Right lobe of liver (tissue), 6 donors: ENCODE measurements at regions not wholly inside any gene's neighbourhood (a gene's known extent, or its start where the extent isn't known, plus 50 kb on each side); places are given as distances from the start of the nearest gene placed in this dataset.

Source experiments
- ATAC-seq, 4 donors: fragments of 200-7000 bp; cut with Tn5 transposase; one replicate each; pipeline ENCODE4 v1.9.1; 2020; ENCODE audit warnings: mild to moderate bottlenecking in 4 of 4, moderate library complexity in 4 of 4
- DNase-seq, 3 donors: peaks; one replicate each; pipeline ENCODE4 v3.0.0-alpha.2; 2020
- H3K27ac ChIP-seq, 3 donors: fragments of 200-600 bp; one replicate each; pipeline ENCODE4 v1.8.0; 2022
- H3K27me3 ChIP-seq, 2 donors: fragments of 200-600 bp; one replicate each; pipeline ENCODE4 v1.8.0; 2022
- H3K36me3 ChIP-seq, 4 donors: fragments of 200-600 bp; sonication (generic) in 1 of 4; one replicate each; pipeline versions ENCODE4 v1.5.1 to v1.8.0; 2017 to 2022; ENCODE audit warnings: control low read depth in 1 of 4
- H3K4me1 ChIP-seq, 4 donors: fragments of 200-600 bp; sonication (generic) in 1 of 4; one replicate each; pipeline versions ENCODE4 v1.5.1 to v1.8.0; 2017 to 2022; ENCODE audit warnings: control low read depth in 1 of 4
- H3K4me3 ChIP-seq, 3 donors: fragments of 200-600 bp; one replicate each; pipeline ENCODE4 v1.8.0; 2022
- H3K9me3 ChIP-seq, 4 donors: fragments of 200-600 bp; sonication (generic) in 1 of 4; one replicate each; pipeline versions ENCODE4 v1.5.1 to v1.8.0; 2017 to 2022; ENCODE audit warnings: control low read depth in 1 of 4
- POLR2A ChIP-seq: fragments of 450-650 bp; IDR thresholded peaks from one replicate; pipeline ENCODE4 v1.6.1; 2017; ENCODE audit warnings: antibody characterized with exemption, mild to moderate bottlenecking
- WGBS: methylation state at CpG from one replicate; pipeline ENCODE4 v1.1.6; 2018; ENCODE audit warnings: low coverage, low lambda C conversion rate; ENCODE audit not compliant: insufficient coverage; ENCODE audit errors: missing lambda C conversion rate; 5-methylcytosine and 5-hydroxymethylcytosine counted together
- intact Hi-C, 2 donors: fragments of 100-400 bp; cut with DNase I; formaldehyde crosslinking; loops; one replicate each; pipeline versions ENCODE4 v1.11.2 to v1.14.1; 2022
- TF ChIP-seq, protein P1 (sequence below), 4 donors: fragments of 200-600 bp in 3 of 4; fragments of 450-650 bp in 1 of 4; IDR thresholded peaks; one replicate each; pipeline versions ENCODE4 v1.5.1 to v1.8.0; 2016 to 2022; ENCODE audit warnings: antibody characterized with exemption in 4 of 4, mild to moderate bottlenecking in 2 of 4
- donor health status: DM: no; HTN: yes; CAD: no.
- donor health status: DM: no; HTN: no; CAD: no.
- donor health status: DM: no; HTN: no; CAD: no.
- donor health status: DM: no; HTN: yes; CAD: no.
- donor health status: DM: no; HTN: yes; CAD: no.

DNA sequence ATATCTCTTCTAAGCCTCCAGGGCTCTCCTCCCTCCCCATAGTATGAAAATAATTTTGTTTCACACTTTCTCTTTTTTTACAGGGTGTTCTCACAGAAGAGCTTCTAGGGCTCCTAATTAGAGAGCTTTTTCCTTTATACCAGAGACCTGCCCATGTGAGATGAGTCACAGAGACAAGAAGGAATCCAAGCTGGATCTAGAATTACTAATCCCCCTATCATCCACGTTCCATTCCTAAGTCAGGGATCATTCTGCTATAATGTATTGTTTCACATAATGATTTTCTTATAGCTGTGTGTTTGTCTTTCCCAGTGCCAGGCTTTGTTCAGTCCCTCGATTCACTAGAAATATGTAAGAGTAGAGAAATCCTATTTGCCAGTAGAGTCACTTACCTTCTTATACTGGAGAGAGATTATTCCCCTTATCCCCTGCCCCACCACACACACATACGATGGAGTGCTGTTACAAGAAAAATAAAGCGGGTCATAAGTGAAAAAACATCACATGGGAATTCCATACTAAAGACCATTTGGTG is 778.3 kb upstream of the LRRC4C start:
- DNase-seq (no peak), ATAC-seq (no peak)
- H3K4me3 ChIP-seq = no peak overlapping the region
- H3K36me3 ChIP-seq = no peaks in the 10 kb centered on the region
- no peaks in the 10 kb centered on the region for H3K27me3 ChIP-seq
- H3K27ac ChIP-seq = no peak overlapping the region
- H3K9me3 ChIP-seq = no peaks in the 10 kb centered on the region
- no peaks in the 10 kb centered on the region for H3K4me1 ChIP-seq
- no peak for TF ChIP-seq POLR2A
- TF ChIP-seq, protein P1, sequence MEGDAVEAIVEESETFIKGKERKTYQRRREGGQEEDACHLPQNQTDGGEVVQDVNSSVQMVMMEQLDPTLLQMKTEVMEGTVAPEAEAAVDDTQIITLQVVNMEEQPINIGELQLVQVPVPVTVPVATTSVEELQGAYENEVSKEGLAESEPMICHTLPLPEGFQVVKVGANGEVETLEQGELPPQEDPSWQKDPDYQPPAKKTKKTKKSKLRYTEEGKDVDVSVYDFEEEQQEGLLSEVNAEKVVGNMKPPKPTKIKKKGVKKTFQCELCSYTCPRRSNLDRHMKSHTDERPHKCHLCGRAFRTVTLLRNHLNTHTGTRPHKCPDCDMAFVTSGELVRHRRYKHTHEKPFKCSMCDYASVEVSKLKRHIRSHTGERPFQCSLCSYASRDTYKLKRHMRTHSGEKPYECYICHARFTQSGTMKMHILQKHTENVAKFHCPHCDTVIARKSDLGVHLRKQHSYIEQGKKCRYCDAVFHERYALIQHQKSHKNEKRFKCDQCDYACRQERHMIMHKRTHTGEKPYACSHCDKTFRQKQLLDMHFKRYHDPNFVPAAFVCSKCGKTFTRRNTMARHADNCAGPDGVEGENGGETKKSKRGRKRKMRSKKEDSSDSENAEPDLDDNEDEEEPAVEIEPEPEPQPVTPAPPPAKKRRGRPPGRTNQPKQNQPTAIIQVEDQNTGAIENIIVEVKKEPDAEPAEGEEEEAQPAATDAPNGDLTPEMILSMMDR (IDR thresholded peaks at IDR 0.05) = no peak
- intact Hi-C loops = no loop called here
- 41% methylated on average over 4 of the region's 4 CpGs for WGBS

DNA sequence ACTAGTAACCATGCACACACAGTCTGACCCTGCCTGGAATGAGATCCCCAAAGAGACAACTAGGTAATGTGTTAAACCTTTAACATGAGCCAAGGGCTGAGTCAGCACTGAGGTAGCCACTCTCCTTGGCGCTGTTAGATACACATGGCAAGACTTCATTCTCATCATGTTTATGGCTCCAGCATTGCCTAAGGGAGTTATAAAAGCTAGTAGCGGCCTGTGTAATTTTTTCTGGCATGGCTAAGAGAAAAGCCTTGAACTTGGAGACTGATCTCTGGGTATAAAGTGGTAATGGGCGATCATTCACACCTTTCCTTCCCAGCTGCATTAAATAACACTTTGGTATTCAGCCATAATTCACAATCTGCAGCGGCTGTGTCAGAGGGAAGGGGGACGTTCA is 779.7 kb upstream of the LRRC4C start:
- Histone ChIP-seq H3K4me3 (no peak overlapping the region), H3K4me1 (no peaks in the 10 kb centered on the region), H3K36me3 (no peaks in the 10 kb centered on the region), H3K9me3 (no peaks in the 10 kb centered on the region), H3K27ac (no peak overlapping the region), H3K27me3 (no peaks in the 10 kb centered on the region)
- intact Hi-C loops = no loop called here
- TF ChIP-seq, protein P1 (IDR thresholded peaks at IDR 0.05) = no peak
- TF ChIP-seq POLR2A = no peak
- DNase-seq (no peak), ATAC-seq (no peak)
- WGBS = 55% methylated on average over 5 of the region's 5 CpGs

DNA sequence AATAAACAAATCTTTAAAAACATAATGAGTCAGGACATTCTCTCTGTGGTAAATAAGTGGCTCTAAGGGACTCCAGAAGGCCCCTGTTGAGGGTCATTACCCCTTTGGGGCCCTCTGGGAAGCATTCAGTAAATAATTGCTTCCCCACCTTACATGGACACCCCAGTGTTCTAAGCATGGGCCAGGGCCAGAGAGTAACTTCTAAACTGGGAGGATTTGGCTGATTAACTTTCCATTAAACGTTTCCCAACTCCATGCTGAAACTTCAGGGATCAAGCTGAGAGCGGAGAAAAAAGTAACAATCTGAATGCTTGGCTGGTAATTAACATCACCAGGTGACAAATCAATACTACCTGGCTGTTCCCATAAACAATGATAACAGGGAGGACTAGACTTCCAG is 783.9 kb upstream of the LRRC4C start:
- Histone ChIP-seq H3K4me1 (no peaks in the 10 kb centered on the region), H3K27ac (no peak overlapping the region), H3K9me3 (no peaks in the 10 kb centered on the region), H3K4me3 (no peak overlapping the region), H3K27me3 (no peaks in the 10 kb centered on the region), H3K36me3 (no peaks in the 10 kb centered on the region)
- intact Hi-C loops = no loop called here
- 10% methylated on average over 2 of the region's 2 CpGs for WGBS
- DNase-seq (no peak), ATAC-seq (no peak)
- no peak for TF ChIP-seq POLR2A

DNA sequence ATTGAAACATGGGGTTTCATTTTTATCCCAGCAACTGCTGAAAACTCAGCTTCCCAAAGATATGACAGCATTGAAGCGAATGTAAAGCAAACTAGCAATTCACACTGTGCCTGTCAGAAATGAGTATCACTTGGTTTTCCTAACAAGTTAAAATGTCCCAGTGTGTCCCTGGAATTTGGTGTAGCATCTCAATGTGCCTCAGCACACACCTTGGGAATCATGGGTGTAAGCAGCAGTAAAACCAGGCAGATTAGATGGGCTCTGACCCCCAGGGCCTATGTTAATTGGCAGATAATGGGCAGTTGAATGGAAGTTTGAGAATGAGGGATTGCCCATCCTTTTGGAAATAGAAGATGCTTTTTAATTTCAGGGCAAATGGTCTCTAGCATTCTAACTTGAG is 784.9 kb upstream of the LRRC4C start:
- ATAC-seq (no peak), DNase-seq (no peak)
- Histone ChIP-seq H3K27ac (no peak overlapping the region), H3K4me1 (no peaks in the 10 kb centered on the region), H3K9me3 (no peaks in the 10 kb centered on the region), H3K27me3 (no peaks in the 10 kb centered on the region), H3K4me3 (no peak overlapping the region), H3K36me3 (no peaks in the 10 kb centered on the region)
- no peak for TF ChIP-seq POLR2A
- TF ChIP-seq, protein P1 (IDR thresholded peaks at IDR 0.05) = no peak
- intact Hi-C loops = no loop called here
- 38% methylated on average over 1 of the region's 1 CpG for WGBS

DNA sequence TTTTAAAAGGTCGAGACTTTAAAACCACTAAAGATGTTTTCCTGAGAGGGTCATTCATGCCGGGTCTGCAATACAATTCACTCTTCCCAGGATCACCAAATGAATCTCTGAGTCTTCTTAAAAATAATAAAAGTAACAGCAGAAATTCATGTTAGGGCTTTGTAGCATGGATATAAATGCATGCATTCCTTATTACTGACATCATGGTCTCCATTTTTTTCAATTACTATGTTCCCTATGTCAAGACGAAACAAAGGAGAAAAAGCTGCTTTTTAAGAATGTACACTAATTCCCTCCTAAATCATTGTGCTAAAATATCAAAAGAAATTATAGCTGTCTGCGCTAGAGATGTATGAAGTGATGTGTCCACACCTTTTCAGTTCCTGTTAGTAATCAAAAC is 789.9 kb upstream of the LRRC4C start:
- H3K4me1 ChIP-seq = no peaks in the 10 kb centered on the region
- TF ChIP-seq, protein P1 (IDR thresholded peaks at IDR 0.05) = no peak
- TF ChIP-seq POLR2A = no peak
- H3K36me3 ChIP-seq = no peaks in the 10 kb centered on the region
- DNase-seq (no peak), ATAC-seq (no peak)
- H3K27me3 ChIP-seq = no peaks in the 10 kb centered on the region
- intact Hi-C loops = no loop called here
- no peak overlapping the region for H3K4me3 ChIP-seq
- WGBS = 63% methylated on average over 4 of the region's 4 CpGs
- no peaks in the 10 kb centered on the region for H3K9me3 ChIP-seq
- H3K27ac ChIP-seq = no peak overlapping the region
